ENCODE measurements at regions not wholly inside any gene's neighbourhood (a gene's known extent, or its start where the extent isn't known, plus 50 kb on each side); places are given as distances from the start of the nearest gene placed in this dataset.

DNA sequence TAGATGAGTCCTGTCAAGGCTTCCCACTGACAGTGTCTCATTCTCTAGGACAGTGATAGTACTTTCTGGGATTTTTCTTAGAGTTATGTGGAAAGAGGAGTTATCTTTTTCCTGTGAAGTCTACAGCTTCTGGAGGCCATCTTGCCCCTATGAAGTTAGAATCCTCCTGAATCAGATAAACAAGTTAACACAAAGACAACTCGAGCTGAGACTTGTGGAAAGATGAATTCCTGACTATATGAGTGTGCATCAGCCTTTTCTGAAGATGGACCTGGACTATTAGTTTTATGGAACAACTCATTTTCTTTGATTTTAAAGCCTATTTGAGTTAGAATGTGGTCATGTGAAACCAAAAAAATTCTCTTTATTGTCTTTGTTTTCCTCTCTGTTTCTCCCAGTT is 290.9 kb downstream of the LRRIQ3 start:
- H3K27ac ChIP-seq = no peak overlapping the region
- H3K9me3 ChIP-seq = no peaks in the 10 kb centered on the region
- TF ChIP-seq, protein P1, sequence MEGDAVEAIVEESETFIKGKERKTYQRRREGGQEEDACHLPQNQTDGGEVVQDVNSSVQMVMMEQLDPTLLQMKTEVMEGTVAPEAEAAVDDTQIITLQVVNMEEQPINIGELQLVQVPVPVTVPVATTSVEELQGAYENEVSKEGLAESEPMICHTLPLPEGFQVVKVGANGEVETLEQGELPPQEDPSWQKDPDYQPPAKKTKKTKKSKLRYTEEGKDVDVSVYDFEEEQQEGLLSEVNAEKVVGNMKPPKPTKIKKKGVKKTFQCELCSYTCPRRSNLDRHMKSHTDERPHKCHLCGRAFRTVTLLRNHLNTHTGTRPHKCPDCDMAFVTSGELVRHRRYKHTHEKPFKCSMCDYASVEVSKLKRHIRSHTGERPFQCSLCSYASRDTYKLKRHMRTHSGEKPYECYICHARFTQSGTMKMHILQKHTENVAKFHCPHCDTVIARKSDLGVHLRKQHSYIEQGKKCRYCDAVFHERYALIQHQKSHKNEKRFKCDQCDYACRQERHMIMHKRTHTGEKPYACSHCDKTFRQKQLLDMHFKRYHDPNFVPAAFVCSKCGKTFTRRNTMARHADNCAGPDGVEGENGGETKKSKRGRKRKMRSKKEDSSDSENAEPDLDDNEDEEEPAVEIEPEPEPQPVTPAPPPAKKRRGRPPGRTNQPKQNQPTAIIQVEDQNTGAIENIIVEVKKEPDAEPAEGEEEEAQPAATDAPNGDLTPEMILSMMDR (IDR thresholded peaks at IDR 0.05) = no peak
- H3K4me1 ChIP-seq = no peaks in the 10 kb centered on the region
- H3K27me3 ChIP-seq = no peaks in the 10 kb centered on the region
- no peak for DNase-seq (ENCODE audit: low spot score)
- no peak overlapping the region for H3K4me3 ChIP-seq
- no peaks in the 10 kb centered on the region for H3K36me3 ChIP-seq

DNA sequence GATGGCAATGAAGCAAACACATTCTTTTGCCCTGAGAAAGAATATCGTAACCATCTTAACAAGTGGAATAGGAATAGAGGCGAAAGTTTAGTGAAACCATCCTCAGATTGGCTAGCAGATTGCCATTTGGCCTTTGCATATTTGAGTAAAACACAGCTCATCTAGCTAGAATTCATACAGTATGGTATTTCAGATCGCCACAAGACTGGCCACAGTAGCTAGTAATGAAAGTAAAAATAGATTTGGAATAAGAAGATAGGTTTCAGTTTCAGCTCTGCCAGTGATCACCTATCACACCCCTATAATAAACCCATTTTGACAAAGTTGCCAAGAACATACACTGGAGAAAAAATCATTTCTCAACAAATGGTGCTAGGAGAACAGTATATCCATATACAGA is 294.9 kb downstream of the LRRIQ3 start:
- DNase-seq (ENCODE audit: low spot score) = no peak
- H3K4me1 ChIP-seq = no peaks in the 10 kb centered on the region
- TF ChIP-seq, protein P1 (IDR thresholded peaks at IDR 0.05) = no peak

DNA sequence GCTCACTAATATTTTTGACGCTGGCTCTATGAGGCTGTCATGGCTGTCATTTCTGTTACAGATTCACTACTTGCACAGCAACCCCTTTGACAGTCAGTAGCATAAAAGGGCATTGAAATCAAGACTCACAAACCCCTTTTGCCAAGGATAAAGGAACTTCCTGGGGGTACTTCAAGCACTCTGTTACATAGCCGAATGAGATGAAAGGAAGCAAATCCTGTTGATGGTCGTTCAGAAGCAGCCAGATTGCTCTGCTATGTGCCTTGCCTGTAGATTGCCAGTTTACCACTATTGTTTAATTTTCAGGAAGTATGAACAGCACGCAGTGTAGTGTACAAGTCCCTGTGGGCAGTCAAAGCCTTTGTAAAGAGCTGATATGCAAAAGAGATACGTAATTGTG is 296.2 kb downstream of the LRRIQ3 start:
- Histone ChIP-seq H3K4me1 (no peaks in the 10 kb centered on the region), H3K36me3 (no peaks in the 10 kb centered on the region), H3K27ac (no peak overlapping the region), H3K27me3 (no peaks in the 10 kb centered on the region), H3K9me3 (no peaks in the 10 kb centered on the region), H3K4me3 (no peak overlapping the region)
- TF ChIP-seq, protein P1 (IDR thresholded peaks at IDR 0.05) = no peak
- DNase-seq (ENCODE audit: low spot score) = no peak

More for the DNA sequence above, 294.9 kb downstream of the LRRIQ3 start:
- H3K27me3 ChIP-seq = no peaks in the 10 kb centered on the region
- H3K27ac ChIP-seq = no peak overlapping the region
- no peak overlapping the region for H3K4me3 ChIP-seq
- H3K36me3 ChIP-seq = no peaks in the 10 kb centered on the region
- H3K9me3 ChIP-seq = no peaks in the 10 kb centered on the region

DNA sequence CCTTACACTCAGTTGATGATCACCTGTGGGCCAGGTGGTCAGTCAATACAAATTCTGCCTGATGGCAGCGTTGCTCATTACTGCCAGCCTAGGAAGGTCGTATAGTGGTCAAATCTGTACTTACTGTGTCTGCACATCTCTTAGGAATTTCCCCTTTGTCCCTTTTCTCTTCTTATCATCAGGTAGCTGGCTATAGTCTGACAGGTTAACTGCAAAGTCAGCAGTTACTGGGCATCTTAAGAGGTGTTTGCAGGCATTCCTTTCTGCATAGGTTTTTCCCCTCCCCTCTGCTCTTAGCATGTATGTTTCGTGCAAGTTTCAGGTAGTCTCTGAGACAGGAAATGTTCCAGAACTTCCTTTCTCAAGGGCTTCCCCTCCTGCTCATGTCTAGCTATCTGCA is 298.7 kb downstream of the LRRIQ3 start:
- Histone ChIP-seq H3K27ac (no peak overlapping the region), H3K4me1 (no peaks in the 10 kb centered on the region), H3K9me3 (no peaks in the 10 kb centered on the region), H3K27me3 (no peaks in the 10 kb centered on the region), H3K4me3 (no peak overlapping the region), H3K36me3 (no peaks in the 10 kb centered on the region)
- TF ChIP-seq, protein P1 (IDR thresholded peaks at IDR 0.05) = no peak
- no peak for DNase-seq (ENCODE audit: low spot score)

DNA sequence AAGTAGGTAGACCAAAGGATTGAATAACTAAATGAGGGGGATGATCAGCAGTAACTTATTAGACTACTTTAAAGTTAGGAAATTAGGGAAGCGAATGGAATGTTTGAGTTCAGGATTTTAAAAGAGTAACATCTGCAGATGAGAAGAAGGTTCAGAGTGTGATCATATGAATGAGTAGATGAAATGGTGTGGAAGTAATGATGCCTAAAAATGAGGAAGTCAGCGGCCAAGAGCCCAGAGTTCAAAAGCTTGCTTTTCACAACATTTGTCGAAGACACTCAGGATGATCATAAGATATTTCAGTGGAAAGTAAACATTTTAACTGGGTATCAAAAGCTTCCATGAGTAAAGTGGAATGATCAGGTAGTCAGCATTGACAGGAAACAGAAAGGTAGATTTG is 299.4 kb downstream of the LRRIQ3 start:
- TF ChIP-seq, protein P1 (IDR thresholded peaks at IDR 0.05) = no peak
- Histone ChIP-seq H3K36me3 (no peaks in the 10 kb centered on the region), H3K4me3 (no peak overlapping the region), H3K9me3 (no peaks in the 10 kb centered on the region), H3K4me1 (no peaks in the 10 kb centered on the region), H3K27ac (no peak overlapping the region), H3K27me3 (no peaks in the 10 kb centered on the region)
- no peak for DNase-seq (ENCODE audit: low spot score)

DNA sequence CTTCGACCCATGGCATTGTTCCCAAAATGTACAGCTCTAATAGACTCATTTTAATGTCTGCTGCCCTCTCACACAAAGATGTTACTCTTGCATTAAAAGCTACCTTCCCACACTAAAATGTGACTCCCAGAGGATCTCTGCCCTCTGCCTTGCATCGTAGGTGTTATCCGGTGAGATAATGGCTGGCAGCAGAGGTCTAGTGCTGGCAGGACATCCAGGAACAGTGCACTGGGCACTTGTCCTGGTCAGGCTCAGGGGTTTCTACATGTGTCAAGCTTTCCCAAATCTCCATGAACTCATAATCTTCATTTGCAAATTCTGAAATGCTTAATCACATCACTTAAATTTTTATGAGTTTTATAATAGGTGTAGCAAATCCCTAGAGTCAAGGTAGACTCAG is 310.6 kb downstream of the LRRIQ3 start:
- Histone ChIP-seq H3K27me3 (no peaks in the 10 kb centered on the region), H3K27ac (no peak overlapping the region), H3K4me1 (no peaks in the 10 kb centered on the region), H3K36me3 (no peaks in the 10 kb centered on the region), H3K4me3 (no peak overlapping the region), H3K9me3 (no peaks in the 10 kb centered on the region)
- DNase-seq (ENCODE audit: low spot score) = no peak
- TF ChIP-seq, protein P1 (IDR thresholded peaks at IDR 0.05) = no peak

Data from right atrium auricular region (tissue), 2 donors.